Endothelial cell of umbilical vein (primary cell): ENCODE measurements at regions not wholly inside any gene's neighbourhood (a gene's known extent, or its start where the extent isn't known, plus 50 kb on each side); places are given as distances from the start of the nearest gene placed in this dataset.

Source experiments
- BruUV-seq: library from RNA; stranded (reverse); fragments of 400-500 nt; replicated peaks from 2 replicates; lab custom pipeline; 2021; lab: Mats Ljungman, UMichigan
- CTCF ChIA-PET: fragments of 300-600, 350-600 bp; sonication (Branson Sonifier 250); formaldehyde crosslinking; loops from one replicate; lab custom pipeline; 2021; ENCODE audit warnings: antibody characterized with exemption, inconsistent platforms; lab: Charles Lee
- POLR2A ChIA-PET: fragments of 300-600, 350-600 bp; sonication (Branson Sonifier 250); formaldehyde crosslinking; loops from one replicate; lab custom pipeline; 2021; ENCODE audit warnings: antibody characterized with exemption, inconsistent platforms; lab: Charles Lee
- DNase-seq: peaks from one replicate; pipeline ENCODE4 v3.0.0-alpha.2; 2011; ENCODE audit warnings: low read depth, low spot score
- FAIRE-seq: peaks from 2 replicates; lab custom pipeline; 2011; peaks lifted over from hg19 to GRCh38; lab: Jason Lieb, UNC
- H2AFZ ChIP-seq: 2 replicates; pipeline ENCODE4 v1.6.0; 2012; ENCODE audit warnings: low read depth, low read length, control low read depth, inconsistent platforms
- H3K27ac ChIP-seq: 2 replicates; pipeline ENCODE4 v1.5.1; 2011; ENCODE audit warnings: low read depth, mild to moderate bottlenecking, control low read depth, low read length, moderate library complexity; ENCODE audit not compliant: insufficient read depth
- H3K27me3 ChIP-seq, 2 experiments: 2 replicates each; pipeline versions ENCODE4 v1.6.0 to v1.6.1; 2011; ENCODE audit warnings: low read length in 2 of 2, mixed read lengths in 1 of 2; ENCODE audit not compliant: control insufficient read depth in 2 of 2, insufficient read depth in 2 of 2
- H3K36me3 ChIP-seq, 2 experiments: 2 replicates in 1 of 2; 3 replicates in 1 of 2; pipeline ENCODE4 v1.5.1; 2011; ENCODE audit warnings: low read length in 2 of 2, mild to moderate bottlenecking in 1 of 2, moderate library complexity in 1 of 2; ENCODE audit not compliant: control insufficient read depth in 2 of 2, insufficient read depth in 2 of 2; ENCODE audit errors: extremely low read depth in 1 of 2
- H3K4me1 ChIP-seq: 3 replicates; pipeline ENCODE4 v1.5.1; 2011; ENCODE audit warnings: mild to moderate bottlenecking, low read length; ENCODE audit not compliant: control insufficient read depth, insufficient read depth; ENCODE audit errors: extremely low read depth
- H3K4me2 ChIP-seq: 2 replicates; pipeline ENCODE4 v1.6.1; 2011; ENCODE audit warnings: low read length, control low read depth, mixed read lengths; ENCODE audit not compliant: insufficient read depth
- H3K4me3 ChIP-seq, 3 experiments: fragments of 200-600 bp in 1 of 3; sonication (generic), shearing (Covaris generic) in 1 of 3; replicated peaks in 1 of 3; 2 replicates each; pipeline ENCODE4 v1.5.1; 2011 to 2016; ENCODE audit warnings: control low read depth in 3 of 3, low read length in 3 of 3, mild to moderate bottlenecking in 2 of 3, inconsistent platforms in 1 of 3, low read depth in 1 of 3, moderate library complexity in 1 of 3; ENCODE audit not compliant: insufficient read depth in 1 of 3
- H3K79me2 ChIP-seq: 2 replicates; pipeline ENCODE4 v1.6.0; 2012; ENCODE audit warnings: low read length, inconsistent platforms; ENCODE audit not compliant: control insufficient read depth, insufficient read depth
- H3K9ac ChIP-seq: replicated peaks from 2 replicates; pipeline ENCODE3; 2011; ENCODE audit warnings: low read length, control low read depth; ENCODE audit not compliant: insufficient read depth; ENCODE audit errors: extremely low read depth
- H3K9me1 ChIP-seq: replicated peaks from 3 replicates; pipeline ENCODE4 v1.6.0; 2011; ENCODE audit warnings: mild to moderate bottlenecking, low read length; ENCODE audit not compliant: control insufficient read depth, insufficient read depth; ENCODE audit errors: extremely low read depth
- H3K9me3 ChIP-seq: replicated peaks from 2 replicates; pipeline ENCODE4 v1.5.1; 2012; ENCODE audit warnings: low read length, inconsistent platforms; ENCODE audit not compliant: control insufficient read depth, insufficient read depth
- H4K20me1 ChIP-seq: replicated peaks from 2 replicates; pipeline ENCODE3; 2011; ENCODE audit warnings: mild to moderate bottlenecking, low read length; ENCODE audit not compliant: control insufficient read depth, insufficient read depth; ENCODE audit errors: extremely low read depth
- CTCF ChIP-seq, 2 donors: IDR thresholded peaks; 1 replicate in 1 of 2; 2 replicates in 1 of 2; pipeline ENCODE4 v1.5.1; 2011; ENCODE audit warnings: low read length in 2 of 2, mild to moderate bottlenecking in 2 of 2, moderate library complexity in 2 of 2, control low read depth in 1 of 2, inconsistent platforms in 1 of 2, low read depth in 1 of 2; ENCODE audit not compliant: insufficient read depth in 1 of 2; ENCODE audit errors: extremely low read depth in 1 of 2
- JUN ChIP-seq: IDR thresholded peaks from 2 replicates; pipeline ENCODE4 v1.6.1; 2011; ENCODE audit warnings: borderline replicate concordance, low read depth; ENCODE audit not compliant: insufficient read length, insufficient read depth
- MYC ChIP-seq: IDR thresholded peaks from one replicate; pipeline ENCODE4 v1.6.1; 2011; ENCODE audit warnings: mild to moderate bottlenecking, low read depth, low read length
- POLR2AphosphoS5 ChIP-seq: IDR thresholded peaks from 2 replicates; pipeline ENCODE4 v1.6.1; 2012; ENCODE audit warnings: low read depth, mild to moderate bottlenecking, control low read depth, low read length, moderate library complexity; ENCODE audit not compliant: insufficient read depth
- dilution Hi-C: fragments of 300-500 bp; cut with MboI; formaldehyde crosslinking; loops from one replicate; pipeline ENCODE4 v1.15.0; 2019; ENCODE audit warnings: low sequenced_read_pairs; ENCODE audit not compliant: extremely low pct_ligation_motif_present
- intact Hi-C: fragments of 100-400 bp; cut with micrococcal nuclease; formaldehyde crosslinking; loops from one replicate; pipeline ENCODE4 v1.10.0; 2022

DNA sequence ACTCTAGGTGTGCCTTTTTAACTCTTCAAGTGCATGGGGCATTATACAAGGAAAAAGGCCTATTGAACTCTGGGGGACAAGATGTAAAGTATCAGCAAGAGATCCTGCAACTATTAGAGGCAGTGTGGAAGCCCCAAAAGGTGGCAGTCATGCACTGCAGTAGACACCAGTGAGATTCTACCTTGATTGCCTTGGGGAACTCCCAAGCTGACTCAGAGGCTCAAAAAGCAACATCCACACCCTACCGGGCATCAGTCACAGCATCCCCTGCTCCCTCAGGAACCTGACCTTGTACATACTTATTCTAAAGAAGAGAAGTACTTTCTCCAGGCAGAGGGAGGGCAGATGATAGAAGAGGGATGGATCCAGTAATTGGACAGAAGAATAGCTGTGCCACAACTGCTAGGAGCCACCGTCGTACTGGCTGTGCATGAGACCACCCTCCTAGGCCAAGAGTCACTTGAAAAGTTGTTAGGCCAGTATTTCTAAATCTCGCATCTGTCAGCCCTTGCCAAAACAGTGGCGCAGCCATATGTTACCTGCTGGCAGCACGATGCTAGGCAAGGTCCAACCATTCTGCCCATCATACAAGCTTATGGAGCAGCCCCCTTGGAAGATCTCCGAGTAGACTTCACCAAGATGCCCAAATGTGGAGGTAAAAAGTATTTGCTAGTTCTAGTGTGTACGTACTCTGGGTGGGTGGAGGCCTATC, 523.1 kb upstream of the FRG2C start:
- no peak overlapping the region for H3K9ac ChIP-seq
- intact Hi-C loops = no loop called here

More for the DNA sequence above, 523.1 kb upstream of the FRG2C start:
- CTCF ChIA-PET = no interaction called here
- no peaks in the 10 kb centered on the region for H4K20me1 ChIP-seq
- dilution Hi-C loops = no loop called here
- H3K9me1 ChIP-seq = no peaks in the 10 kb centered on the region
- no peaks in the 10 kb centered on the region for H3K27me3 ChIP-seq
- no peaks in the 10 kb centered on the region for H3K4me1 ChIP-seq
- no peak overlapping the region for H2AFZ ChIP-seq
- no peaks in the 10 kb centered on the region for H3K9me3 ChIP-seq
- TF ChIP-seq CTCF (IDR thresholded peaks at IDR 0.05; ENCODE audit: extremely low read depth in 1 of 2, insufficient read depth in 1 of 2, low read depth in 1 of 2, low read length in 2 of 2) (no peak), MYC (no peak), POLR2AphosphoS5 (no peak), JUN (no peak)
- no peak overlapping the region for H3K27ac ChIP-seq
- FAIRE-seq = no peak
- no TSS peak for BruUV-seq
- H3K4me3 ChIP-seq = no peak overlapping the region
- DNase-seq = no peak
- H3K36me3 ChIP-seq = no peaks in the 10 kb centered on the region
- H3K4me2 ChIP-seq = no peak overlapping the region
- POLR2A ChIA-PET = no interaction called here
- H3K79me2 ChIP-seq = no peaks in the 10 kb centered on the region
